Keratinocyte (primary cell): ENCODE measurements at regions not wholly inside any gene's neighbourhood (a gene's known extent, or its start where the extent isn't known, plus 50 kb on each side); places are given as distances from the start of the nearest gene placed in this dataset.
"Not testable (repeated sequence)": the region's sequence is repeated elsewhere in the genome, so short reads cannot be mapped to it uniquely, and the experiment has no call there.

Experiments
- DNase-seq: peaks from one replicate; pipeline ENCODE4 v3.0.0-alpha.2; 2011; ENCODE audit warnings: low read depth, missing footprints, low spot score
- FAIRE-seq: peaks from 2 replicates; lab custom pipeline; 2011; peaks lifted over from hg19 to GRCh38; lab: Jason Lieb, UNC
- H2AFZ ChIP-seq: 2 replicates; pipeline ENCODE4 v1.6.0; 2012; ENCODE audit warnings: low read length, control low read depth, inconsistent platforms; ENCODE audit not compliant: control insufficient read depth
- H3K27ac ChIP-seq: 2 replicates; pipeline ENCODE4 v1.5.1; 2011; ENCODE audit warnings: low read length; ENCODE audit not compliant: control insufficient read depth, insufficient read depth
- H3K27me3 ChIP-seq: 3 replicates; pipeline ENCODE4 v1.6.0; 2011; ENCODE audit warnings: low read length; ENCODE audit not compliant: control insufficient read depth, insufficient read depth; ENCODE audit errors: extremely low read depth
- H3K36me3 ChIP-seq, 2 experiments: 2 replicates in 1 of 2; 3 replicates in 1 of 2; pipeline ENCODE4 v1.5.1; 2011; ENCODE audit warnings: low read length in 2 of 2, mild to moderate bottlenecking in 1 of 2; ENCODE audit not compliant: control insufficient read depth in 2 of 2, insufficient read depth in 2 of 2; ENCODE audit errors: extremely low read depth in 1 of 2
- H3K4me1 ChIP-seq: 3 replicates; pipeline ENCODE4 v1.5.1; 2011; ENCODE audit warnings: low read length; ENCODE audit not compliant: control insufficient read depth, insufficient read depth; ENCODE audit errors: extremely low read depth
- H3K4me2 ChIP-seq: 3 replicates; pipeline ENCODE4 v1.6.0; 2011; ENCODE audit warnings: low read depth, low read length; ENCODE audit not compliant: control insufficient read depth, insufficient read depth; ENCODE audit errors: extremely low read depth
- H3K4me3 ChIP-seq, 3 experiments: fragments of 200-600 bp in 1 of 3; sonication (generic) in 1 of 3; 2 replicates in 2 of 3; 3 replicates in 1 of 3; pipeline ENCODE4 v1.5.1; 2011 to 2016; ENCODE audit warnings: low read length in 3 of 3, mild to moderate bottlenecking in 3 of 3, control low read depth in 2 of 3, inconsistent platforms in 1 of 3, low read depth in 1 of 3, mixed read lengths in 1 of 3, mixed run types in 1 of 3, moderate library complexity in 1 of 3; ENCODE audit not compliant: control insufficient read depth in 2 of 3, insufficient read depth in 2 of 3; ENCODE audit errors: extremely low read depth in 1 of 3
- H3K79me2 ChIP-seq: 2 replicates; pipeline ENCODE4 v1.6.0; 2012; ENCODE audit warnings: low read length; ENCODE audit not compliant: control insufficient read depth, insufficient read depth
- H3K9ac ChIP-seq: 3 replicates; pipeline ENCODE4 v1.6.0; 2011; ENCODE audit warnings: low read length; ENCODE audit not compliant: control insufficient read depth, insufficient read depth; ENCODE audit errors: extremely low read depth
- H3K9me1 ChIP-seq: 3 replicates; pipeline ENCODE4 v1.6.0; 2011; ENCODE audit warnings: low read length; ENCODE audit not compliant: control insufficient read depth, insufficient read depth; ENCODE audit errors: extremely low read depth
- H3K9me3 ChIP-seq: 2 replicates; pipeline ENCODE4 v1.5.1; 2012; ENCODE audit warnings: low read depth, low read length; ENCODE audit not compliant: control insufficient read depth
- H4K20me1 ChIP-seq: 3 replicates; pipeline ENCODE4 v1.6.0; 2011; ENCODE audit warnings: low read length; ENCODE audit not compliant: control insufficient read depth, insufficient read depth; ENCODE audit errors: extremely low read depth
- CTCF ChIP-seq, 3 experiments: IDR thresholded peaks in 1 of 3; conservative IDR thresholded peaks in 1 of 3; optimal IDR thresholded peaks in 1 of 3; 2 replicates in 2 of 3; 3 replicates in 1 of 3; pipeline versions ENCODE3 to v1.5.1; 2011; ENCODE audit warnings: low read length in 3 of 3, mild to moderate bottlenecking in 3 of 3, moderate library complexity in 2 of 3, control low read depth in 1 of 3, inconsistent platforms in 1 of 3; ENCODE audit not compliant: insufficient read depth in 2 of 3; ENCODE audit errors: extremely low read depth in 1 of 3
- EZH2 ChIP-seq: IDR thresholded peaks from one replicate; pipeline ENCODE4 v1.6.1; 2012; ENCODE audit warnings: inconsistent platforms, mild to moderate bottlenecking, low read length, moderate library complexity
- dilution Hi-C: fragments of 300-500 bp; cut with MboI; formaldehyde crosslinking; loops from one replicate; pipeline ENCODE4 v1.7.0; 2020; ENCODE audit warnings: low sequenced_read_pairs; ENCODE audit not compliant: extremely low pct_ligation_motif_present

- Histone ChIP-seq H3K27ac (no peak overlapping the region), H3K79me2 (no peaks in the 10 kb centered on the region), H3K9me3 (peaks cover 4% of the 10 kb centered on the region), H3K9ac (no peak overlapping the region), H4K20me1 (no peaks in the 10 kb centered on the region), H3K4me3 (no peak overlapping the region), H3K36me3 (no peaks in the 10 kb centered on the region), H3K4me2 (no peak overlapping the region), H3K4me1 (no peaks in the 10 kb centered on the region), H3K9me1 (no peaks in the 10 kb centered on the region), H2AFZ (no peak overlapping the region), H3K27me3 (no peaks in the 10 kb centered on the region)
- FAIRE-seq = no peak
- dilution Hi-C loops = no loop called here
- TF ChIP-seq EZH2 (no peak), CTCF (optimal IDR thresholded peaks at IDR 0.05 in 1 of 3, IDR thresholded peaks at IDR 0.05 in 1 of 3, conservative IDR thresholded peaks at IDR 0.05 in 1 of 3; ENCODE audit: extremely low read depth in 1 of 3, insufficient read depth in 2 of 3, low read length in 3 of 3) (no peak)
- DNase-seq = no peak
These were observed 156.7 kb downstream of the TMEM121 start for GRCh38 chr14:105682956-105683570.

- H4K20me1 ChIP-seq, DNase-seq, FAIRE-seq, H3K36me3 ChIP-seq, H3K4me2 ChIP-seq, H3K9ac ChIP-seq, H2AFZ ChIP-seq, H3K4me3 ChIP-seq, H3K27ac ChIP-seq, dilution Hi-C loops, H3K27me3 ChIP-seq, H3K9me1 ChIP-seq, H3K79me2 ChIP-seq, H3K9me3 ChIP-seq, H3K4me1 ChIP-seq: not testable (repeated sequence)
These were observed 157.7 kb downstream of the TMEM121 start for GRCh38 chr14:105684056-105684455.

- H3K27me3 ChIP-seq, H3K9me3 ChIP-seq, FAIRE-seq, H3K27ac ChIP-seq, H2AFZ ChIP-seq, dilution Hi-C loops, H3K9me1 ChIP-seq, H3K4me3 ChIP-seq, H3K4me2 ChIP-seq, H3K9ac ChIP-seq, H3K79me2 ChIP-seq, H3K36me3 ChIP-seq, H4K20me1 ChIP-seq, H3K4me1 ChIP-seq, DNase-seq: not testable (repeated sequence)
These were observed 158.2 kb downstream of the TMEM121 start for GRCh38 chr14:105684597-105684996.
